Astrocyte (in vitro differentiated cells and primary cell): ENCODE measurements at regions not wholly inside any gene's neighbourhood (a gene's known extent, or its start where the extent isn't known, plus 50 kb on each side); places are given as distances from the start of the nearest gene placed in this dataset.

Experiments
- EZH2 ChIP-seq: IDR thresholded peaks from 2 replicates; pipeline ENCODE4 v1.6.1; 2012; ENCODE audit warnings: mild to moderate bottlenecking, low read length, inconsistent platforms; ENCODE audit not compliant: insufficient read depth
- TF ChIP-seq, protein P1 (sequence below): IDR thresholded peaks from 2 replicates; pipeline ENCODE4 v1.5.1; 2011; ENCODE audit warnings: low read depth, mild to moderate bottlenecking, inconsistent platforms, low read length, moderate library complexity; ENCODE audit not compliant: insufficient read depth

DNA sequence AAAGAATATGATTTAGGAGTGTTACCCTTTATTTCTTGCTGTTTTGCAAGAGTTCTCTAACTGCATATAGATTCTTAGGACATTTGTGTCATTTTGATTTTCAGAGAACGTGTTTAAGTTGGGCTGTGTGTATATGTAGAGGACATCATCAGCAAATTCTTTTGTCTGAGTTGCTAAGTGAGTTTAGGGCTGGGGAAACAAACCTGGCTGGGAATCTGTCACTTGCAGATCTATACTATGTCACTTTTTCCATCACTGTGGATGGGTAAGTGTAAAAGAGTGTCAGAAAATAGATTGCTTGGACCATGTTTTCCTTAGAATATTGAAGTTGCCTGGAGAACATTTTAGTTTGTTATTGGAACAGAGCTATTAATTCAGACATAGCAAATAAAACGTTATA, 349.1 kb upstream of the NEGR1 start:
- TF ChIP-seq, protein P1, sequence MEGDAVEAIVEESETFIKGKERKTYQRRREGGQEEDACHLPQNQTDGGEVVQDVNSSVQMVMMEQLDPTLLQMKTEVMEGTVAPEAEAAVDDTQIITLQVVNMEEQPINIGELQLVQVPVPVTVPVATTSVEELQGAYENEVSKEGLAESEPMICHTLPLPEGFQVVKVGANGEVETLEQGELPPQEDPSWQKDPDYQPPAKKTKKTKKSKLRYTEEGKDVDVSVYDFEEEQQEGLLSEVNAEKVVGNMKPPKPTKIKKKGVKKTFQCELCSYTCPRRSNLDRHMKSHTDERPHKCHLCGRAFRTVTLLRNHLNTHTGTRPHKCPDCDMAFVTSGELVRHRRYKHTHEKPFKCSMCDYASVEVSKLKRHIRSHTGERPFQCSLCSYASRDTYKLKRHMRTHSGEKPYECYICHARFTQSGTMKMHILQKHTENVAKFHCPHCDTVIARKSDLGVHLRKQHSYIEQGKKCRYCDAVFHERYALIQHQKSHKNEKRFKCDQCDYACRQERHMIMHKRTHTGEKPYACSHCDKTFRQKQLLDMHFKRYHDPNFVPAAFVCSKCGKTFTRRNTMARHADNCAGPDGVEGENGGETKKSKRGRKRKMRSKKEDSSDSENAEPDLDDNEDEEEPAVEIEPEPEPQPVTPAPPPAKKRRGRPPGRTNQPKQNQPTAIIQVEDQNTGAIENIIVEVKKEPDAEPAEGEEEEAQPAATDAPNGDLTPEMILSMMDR, result no peak
- no peak for TF ChIP-seq EZH2
